SHP77 (cell line): ENCODE measurements at regions not wholly inside any gene's neighbourhood (a gene's known extent, or its start where the extent isn't known, plus 50 kb on each side); places are given as distances from the start of the nearest gene placed in this dataset.
"Not testable (repeated sequence)": the region's sequence is repeated elsewhere in the genome, so short reads cannot be mapped to it uniquely, and the experiment has no call there.

ENCODE experiments used
- DNase-seq, 2 experiments: peaks; one replicate each; lab custom pipeline; 2025; lab: John Stamatoyannopoulos, UW

DNA sequence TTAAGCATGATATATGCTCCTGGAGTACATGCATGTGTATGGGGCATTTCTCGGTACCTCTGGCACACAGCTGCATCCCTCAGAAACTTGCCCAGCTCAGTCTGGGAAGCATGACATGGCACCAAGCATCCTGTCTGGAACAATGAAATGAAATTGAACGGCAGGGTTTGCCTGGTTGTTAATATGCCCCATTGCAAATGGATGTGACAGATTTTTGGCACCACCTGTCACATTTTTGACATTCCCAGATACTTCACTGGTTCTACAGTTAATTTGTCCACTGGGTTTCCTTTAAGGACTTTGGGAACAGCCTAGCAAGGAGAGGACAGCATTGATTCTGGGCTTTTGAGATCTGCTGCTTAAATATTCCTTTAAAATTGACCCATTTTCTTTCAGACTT lies 305.8 kb downstream of the TSN start:
- DNase-seq = no peak

DNA sequence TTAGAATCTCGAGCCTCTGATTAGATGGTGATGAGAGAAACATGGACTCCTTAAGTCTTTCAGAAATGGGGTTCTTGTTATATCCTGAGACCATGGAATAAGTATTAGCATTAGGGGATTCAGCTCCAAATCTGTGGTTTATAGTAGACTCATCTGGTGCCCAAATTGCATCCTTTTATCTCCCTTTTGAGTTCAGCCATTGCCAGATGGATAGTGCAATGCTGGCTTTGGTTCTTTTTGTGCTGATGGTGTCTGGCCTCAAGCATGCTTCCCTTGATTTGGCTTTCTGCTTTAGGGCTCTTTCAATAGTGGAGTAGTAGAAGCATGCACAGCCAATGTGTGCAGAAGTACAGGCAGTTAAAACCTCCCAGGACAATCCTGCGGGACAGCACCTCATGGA lies 306.4 kb downstream of the TSN start:
- DNase-seq = no peak

DNA sequence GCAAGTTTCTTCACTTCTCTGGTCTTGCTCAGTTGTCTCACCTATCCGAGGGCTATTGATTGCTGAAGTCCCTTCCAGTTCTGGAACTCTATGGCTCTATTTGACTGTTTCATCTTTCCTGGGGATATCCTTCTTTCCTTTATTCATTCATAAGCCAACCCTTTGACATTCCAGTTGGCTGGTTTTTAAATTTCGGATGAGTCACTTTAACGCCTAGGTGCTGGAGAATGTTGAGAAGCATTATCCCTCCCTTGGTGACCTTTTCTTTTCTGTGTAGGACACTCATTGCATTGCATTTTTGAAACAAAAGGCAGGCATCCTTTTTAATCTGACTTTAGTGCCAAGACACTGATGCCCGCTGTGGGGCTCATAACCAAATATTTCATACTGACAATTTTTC lies 307.1 kb downstream of the TSN start:
- no peak for DNase-seq

DNA sequence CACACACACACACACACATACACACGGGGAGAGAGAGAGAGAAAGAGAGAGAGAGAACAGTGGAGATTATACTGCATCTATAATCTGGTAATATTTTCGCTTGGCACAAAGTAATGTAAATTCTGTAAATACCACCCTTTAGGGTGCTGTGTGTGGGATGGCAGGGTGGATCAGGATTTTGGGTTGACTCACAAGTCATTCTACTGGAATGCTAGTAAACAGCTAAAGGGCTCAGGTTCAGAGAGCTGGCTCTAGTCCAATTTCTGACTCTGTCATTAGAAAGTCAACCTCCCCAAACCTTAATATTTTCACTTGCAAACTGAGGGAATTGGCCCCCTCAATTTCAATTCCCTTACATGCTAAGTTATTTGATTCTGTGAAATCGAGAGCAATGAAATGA lies 308.3 kb downstream of the TSN start:
- no peak for DNase-seq

DNA sequence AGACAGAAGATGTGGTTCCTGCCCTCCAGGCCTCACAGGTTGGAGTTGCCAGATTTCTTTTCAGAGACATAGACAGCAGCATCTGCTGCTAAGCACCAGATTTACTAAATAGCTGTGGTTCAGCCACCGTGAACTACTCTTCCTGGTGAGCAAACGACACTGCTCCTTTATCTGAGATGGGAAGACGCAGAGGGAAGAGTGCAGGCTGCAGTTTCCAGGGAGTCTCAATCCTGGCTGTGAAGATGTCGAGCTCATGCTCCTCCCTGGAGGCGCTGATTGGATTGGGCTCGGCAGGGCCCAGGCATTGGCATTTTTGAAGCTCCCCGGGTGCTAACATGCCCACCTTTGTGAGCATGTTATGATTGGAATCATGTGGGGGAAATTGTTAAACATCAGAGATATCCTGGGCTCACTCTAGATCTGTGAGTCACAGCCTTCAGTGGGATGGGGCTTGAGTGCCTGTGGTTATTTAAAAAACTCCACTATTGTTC lies 314.8 kb downstream of the TSN start:
- DNase-seq = no peak

DNA sequence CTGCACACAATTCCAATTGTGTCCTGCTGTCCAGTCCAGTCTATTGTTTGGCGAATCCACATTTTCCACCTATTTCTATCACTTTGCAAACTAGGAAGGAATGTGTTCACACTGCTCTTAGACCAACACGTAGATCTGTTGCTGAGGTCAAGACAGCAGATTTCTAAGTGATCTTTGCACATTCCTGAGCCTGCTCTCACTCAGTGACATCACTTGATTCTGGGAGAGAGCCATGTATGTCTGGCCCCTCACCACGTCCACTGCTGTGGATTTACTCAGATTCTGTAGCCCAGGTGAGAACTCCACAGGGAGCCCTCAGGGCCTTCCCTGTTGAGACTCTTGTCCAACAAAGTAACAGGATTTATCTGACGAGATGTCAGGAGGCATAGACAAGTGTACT lies 317.2 kb downstream of the TSN start:
- DNase-seq = no peak

DNA sequence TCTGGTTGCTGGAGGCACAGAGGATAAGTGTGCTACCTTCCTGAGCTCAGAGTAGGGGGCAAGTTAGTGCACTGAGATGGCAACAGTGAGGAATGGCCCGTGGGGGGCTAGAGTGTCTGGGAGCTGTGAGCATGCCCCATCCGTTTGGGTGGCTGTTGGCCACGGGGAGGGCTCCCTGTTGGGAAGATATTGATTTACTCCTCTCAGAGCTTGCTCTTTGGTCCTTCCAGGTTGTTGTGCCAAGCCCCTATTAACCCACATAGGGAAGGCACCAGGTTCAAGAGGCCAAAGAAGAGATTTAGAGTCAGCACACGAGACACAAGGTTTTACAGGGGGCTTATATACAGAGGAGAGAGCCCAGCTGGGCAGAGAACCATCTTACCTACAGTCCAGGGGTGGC lies 318.8 kb downstream of the TSN start:
- DNase-seq = no peak

DNA sequence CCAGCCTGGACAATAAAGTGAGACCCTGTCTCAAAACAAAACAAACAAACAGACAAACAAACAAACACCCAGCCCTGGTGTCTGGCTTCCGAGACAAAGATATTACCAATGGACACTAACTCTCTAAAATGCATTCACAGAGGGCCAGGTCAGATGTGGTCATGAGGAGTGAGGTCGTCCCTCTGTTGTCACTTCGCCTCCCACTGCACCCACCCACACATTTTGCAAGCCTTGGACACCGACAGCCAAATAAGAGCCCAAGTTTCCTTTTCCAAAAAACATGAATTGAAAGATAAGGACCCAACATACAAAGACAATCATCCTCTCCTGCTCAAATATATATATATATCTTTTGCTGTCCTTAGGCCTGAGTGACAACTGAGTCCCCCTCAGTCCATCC lies 319.9 kb downstream of the TSN start:
- no peak for DNase-seq

DNA sequence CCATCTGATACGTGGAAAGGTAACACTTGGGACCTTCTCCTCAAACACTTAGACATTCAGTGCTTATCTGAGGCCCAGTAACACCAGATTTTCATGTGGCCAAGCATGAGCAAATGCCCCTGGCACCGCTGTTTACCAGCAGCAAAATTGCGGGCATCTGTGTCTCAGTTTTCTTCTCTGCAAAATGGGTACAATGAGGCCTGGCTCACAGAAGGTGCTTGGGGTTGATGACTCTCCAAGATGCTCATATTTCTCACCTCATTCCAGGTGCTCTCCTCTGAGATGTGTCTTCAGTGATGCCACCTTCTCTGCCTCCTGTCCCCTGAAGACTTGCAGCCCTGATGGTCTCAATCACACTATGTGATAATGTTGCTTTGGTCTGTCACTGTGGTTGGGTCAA lies 321.7 kb downstream of the TSN start:
- DNase-seq = no peak

DNA sequence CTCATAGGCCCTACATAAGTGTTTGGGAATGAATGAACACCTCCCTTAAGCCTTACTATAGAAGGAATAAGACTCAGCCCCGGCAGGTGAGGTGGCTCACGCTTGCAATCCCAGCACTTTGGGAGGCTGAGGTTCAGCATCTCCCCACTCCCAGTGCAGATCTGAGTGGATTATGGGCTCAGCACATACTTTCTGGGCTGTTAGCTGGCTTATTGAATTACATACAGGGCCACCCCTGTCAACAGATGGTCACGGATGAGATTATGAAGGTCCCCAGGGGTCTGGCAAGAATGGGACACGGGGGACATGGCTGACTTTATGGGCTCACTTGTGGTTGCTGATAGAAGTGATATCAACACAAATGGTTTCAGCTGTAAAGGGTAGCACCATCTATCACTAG lies 322.3 kb downstream of the TSN start:
- no peak for DNase-seq

DNA sequence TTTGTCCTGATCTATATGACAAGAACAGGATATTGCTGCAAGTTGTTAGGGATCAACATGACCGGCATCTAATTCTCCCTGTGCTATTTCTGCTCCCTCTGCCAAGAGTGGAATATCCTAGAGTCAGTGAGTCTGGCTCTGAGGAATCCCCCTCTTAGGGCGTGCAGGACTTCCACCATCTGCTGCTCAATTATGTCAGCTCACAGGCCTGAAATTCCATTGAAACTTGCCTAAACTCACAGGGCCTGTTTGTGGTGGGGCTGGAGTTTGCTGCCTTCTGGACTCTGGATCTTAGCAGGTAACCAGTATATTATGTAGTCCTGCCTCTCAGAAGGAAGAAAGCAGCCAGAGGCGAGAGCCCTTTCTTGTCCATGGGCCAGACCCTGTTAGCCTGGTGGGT lies 323.0 kb downstream of the TSN start:
- no peak for DNase-seq

DNA sequence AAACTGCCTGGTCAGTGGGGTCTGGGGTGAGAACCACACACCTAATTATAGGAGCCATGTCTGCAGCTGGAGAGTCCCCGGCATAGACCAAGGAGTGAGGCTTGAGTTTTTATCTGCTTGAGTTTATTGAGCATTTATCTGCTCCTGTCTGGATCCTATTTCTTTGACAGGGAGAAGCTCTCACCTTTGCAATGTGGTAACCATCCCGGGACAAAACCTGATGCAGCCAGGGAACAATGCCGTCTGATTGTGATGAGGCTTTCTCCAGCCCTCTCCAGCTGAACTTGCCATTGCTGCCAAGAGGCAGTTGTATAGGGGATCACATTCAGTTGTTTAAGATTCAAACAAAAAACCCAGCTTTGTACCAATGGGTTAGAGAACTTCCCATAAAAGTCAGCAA lies 324.4 kb downstream of the TSN start:
- no peak for DNase-seq

DNA sequence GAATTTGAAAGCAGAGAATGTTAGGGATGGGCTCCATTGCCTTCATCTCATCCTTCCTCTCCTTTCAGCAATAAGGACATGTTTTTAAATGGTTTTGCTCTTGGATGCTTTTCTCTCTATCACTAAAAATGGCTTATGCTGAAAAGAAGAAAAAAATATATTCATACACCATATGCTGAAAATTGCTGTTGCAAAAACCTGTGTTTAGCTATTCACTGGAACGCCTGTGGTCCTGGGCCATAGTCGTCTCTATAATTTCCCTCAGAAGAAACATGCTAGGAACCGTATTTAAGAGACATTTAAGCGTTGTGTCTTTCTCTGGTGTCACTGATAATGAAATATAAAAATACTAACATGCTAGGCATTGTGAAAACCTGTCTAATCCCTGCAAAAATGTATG lies 324.9 kb downstream of the TSN start:
- DNase-seq = no peak

DNA sequence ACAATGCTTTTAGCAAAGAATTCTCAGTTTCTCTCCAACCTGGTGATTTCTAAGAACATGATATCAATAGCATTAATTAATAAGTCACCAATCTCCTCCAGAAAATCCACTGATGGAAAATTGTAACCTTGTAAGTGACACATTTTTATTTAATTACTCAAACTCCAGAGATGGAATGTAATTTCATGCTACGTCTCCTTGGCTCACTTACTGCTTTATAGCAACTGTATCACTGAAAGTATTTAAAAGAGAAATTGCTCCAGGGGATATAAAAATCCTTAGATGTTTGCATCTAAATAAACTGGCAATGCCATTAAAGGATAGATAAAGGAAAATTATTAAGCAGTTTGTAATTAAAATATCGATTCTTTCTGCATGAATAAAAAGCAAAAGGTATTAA lies 325.4 kb downstream of the TSN start:
- no peak for DNase-seq

DNA sequence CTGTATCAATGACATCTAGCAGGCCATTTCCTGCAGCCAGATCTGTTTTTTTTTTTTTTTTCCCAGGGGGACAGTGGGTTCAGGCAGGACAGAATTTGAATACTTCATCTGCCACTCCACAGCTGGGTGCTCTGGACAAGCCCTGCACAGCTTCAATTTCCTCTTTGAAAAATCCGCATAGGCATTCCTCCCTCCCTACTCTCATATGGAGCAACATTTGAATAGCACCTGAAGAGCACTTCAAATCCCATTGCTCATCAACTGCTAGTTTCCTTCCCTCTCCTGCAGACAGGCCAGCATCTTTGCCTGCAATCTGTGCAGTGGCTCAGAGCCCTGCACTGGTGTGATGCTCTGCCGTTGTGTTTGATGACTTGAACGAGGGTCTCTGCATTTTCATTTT lies 326.3 kb downstream of the TSN start:
- no peak for DNase-seq

DNA sequence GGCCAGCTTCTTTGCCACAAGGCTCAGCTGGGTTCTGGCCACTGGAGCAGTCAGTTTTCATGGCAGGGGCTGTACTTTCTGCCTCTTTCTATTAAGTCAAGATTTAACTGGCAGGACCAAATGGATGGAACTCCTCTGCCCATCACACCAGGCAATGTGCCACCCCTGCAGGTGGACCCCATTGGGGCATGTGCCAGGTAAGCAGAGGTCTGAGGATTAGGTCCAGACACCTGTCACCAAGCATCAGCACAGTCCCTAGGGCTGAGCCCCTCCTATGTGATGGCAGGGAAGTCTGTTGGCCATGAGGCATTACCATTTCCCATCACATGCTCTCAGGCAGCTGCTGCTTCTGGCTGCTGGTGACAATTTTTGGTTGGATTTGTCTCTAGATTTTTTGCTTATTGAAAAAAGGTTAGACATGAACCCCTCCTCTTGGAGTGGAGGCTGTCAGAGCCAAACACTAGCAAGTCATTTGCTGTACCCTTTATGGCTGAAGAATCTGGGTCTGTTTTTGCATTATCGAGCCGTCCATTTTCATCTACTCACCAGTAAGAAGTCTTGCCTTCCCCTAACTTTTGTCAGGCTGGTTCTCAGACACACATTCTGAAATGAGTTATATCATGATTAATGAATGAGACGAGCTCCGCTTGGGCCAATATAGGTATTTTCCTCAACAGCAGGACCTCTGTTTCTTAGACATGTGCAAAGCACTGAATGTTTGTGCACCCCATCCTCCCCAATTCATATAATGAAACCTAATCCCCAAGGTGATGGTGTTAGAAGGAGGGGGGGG lies 328.0 kb downstream of the TSN start:
- DNase-seq = no peak

DNA sequence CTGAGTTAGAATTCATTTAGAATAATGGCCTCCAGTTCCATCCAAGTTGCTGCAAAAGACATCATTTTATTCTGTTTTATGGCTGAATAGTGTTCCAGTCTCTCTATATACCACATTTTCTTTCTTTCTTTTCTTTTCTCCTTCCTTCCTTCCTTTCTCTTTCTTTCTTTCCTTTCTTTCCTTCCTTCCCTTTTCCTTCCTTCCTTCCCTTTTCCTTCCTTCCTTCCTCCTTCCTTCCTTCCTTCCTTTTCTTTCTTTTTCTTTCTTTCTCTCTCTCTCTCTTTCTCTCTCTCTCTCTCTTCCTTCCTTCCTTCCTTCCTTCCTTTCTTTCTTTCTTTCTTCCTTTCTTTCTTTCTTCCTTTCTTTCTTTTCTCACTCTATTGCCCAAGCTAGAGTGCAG lies 330.2 kb downstream of the TSN start:
- DNase-seq = not testable (repeated sequence)

DNA sequence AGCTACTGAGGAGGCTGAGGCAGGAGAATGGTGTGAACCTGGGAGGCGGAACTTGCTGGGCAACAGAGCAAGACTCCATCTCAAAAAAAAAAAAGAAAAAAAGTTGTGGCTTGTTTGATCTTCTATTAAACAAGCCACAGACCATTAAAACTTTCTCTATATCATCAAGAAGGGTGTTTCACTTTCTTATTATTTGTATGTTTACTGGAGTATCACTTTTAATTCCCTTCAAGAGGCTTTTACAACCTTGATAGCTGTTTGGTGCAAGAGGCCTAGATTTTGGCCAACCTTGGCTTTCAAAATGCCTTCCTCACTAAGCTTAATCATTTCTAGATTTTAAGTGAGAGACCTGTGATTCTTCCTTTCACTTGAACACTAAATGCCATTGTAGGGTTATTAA lies 339.1 kb downstream of the TSN start:
- DNase-seq = no peak

DNA sequence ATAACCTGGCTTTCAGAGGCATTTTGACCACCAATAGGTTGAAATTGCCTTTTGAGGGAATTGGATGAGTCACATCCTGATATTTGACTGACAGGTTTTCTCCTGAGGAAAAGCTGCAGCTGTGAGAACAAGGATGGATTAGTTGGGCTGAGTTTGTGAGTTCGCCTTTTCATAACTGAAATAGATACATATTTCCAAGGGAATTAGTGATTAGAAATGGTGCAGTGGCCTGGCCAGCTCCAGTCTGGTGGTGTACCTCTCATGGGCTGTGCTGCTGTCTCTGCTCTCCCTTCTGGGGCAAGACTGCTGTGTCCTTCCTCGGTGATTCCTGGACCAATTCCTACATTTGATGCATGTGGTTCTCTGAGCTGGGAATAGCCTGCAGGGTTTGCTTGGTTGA lies 341.3 kb downstream of the TSN start:
- no peak for DNase-seq

DNA sequence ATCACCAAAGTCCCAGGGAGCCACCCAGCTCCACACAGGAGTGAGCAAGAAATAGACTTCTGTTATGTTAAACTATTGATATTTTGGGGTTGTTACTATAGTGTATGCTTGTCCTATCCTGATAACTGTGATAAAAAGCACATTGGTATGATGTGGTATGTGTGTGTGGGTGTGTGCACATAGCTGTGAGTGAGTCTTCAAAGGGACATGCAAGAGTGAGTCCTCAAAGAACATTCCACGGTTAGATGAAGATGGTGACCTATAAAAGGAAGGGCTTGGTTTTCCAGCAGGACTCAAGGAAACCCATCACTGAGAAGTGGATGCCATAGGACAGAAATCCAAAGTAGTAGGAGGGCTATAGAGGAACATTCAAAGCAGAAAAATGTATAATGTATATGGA lies 342.9 kb downstream of the TSN start:
- no peak for DNase-seq

DNA sequence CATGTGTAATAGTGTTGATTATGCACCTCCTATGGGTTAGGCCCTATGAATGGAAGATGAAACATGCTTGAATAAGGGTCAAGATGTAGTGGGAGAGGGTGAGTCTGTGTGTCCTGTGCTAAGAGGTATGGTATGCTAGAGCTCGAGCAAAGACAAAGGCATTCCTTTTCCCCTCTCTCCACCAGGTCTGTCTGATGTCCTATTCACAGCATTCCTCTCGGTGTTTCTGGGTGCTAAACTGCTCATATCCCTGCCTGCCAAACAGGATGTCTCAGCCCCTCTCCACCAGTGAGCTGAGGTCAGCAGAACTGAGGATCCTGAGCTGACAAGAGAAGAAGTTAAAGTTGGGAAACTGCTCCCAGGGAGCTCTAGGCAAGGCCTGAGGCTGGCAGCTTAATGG lies 344.9 kb downstream of the TSN start:
- no peak for DNase-seq

DNA sequence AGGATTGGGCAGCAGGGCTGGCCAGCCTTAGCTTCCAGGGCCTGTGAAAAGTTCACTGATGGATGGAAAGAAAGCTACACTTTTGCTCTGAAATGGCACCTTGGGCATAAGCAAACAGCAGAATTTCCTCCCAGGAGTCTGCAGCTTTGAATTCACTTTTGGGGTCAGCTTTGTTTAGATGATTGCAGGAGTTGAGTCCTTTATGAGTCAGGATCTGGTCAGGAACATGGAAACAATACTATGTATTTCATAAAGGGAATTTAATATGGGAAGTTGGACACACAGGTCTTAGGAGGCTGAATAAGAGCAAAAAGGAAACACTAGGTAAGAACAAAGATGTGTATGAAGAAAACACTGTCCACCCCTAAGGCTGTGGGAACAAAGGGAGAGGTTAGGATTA lies 345.3 kb downstream of the TSN start:
- DNase-seq = no peak

DNA sequence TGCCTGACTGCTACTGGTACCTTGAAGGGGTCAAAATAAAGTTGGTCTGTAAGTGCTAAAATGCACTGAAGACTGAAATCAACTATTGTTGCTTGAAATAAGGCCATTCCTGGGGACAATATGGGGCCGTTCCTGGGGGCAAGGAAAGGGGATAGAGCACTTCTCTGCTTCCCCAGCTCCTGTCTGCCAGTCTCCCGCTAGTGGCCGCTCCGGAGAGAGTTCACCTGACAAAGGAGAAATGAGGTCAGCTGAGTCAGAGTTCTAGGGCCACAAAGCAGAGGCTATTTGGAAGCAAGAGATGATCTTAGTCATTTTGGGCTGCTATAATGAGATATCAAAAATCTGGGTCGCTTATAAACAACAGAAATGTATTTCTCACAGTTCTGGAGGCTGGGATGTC lies 345.9 kb downstream of the TSN start:
- DNase-seq = no peak

DNA sequence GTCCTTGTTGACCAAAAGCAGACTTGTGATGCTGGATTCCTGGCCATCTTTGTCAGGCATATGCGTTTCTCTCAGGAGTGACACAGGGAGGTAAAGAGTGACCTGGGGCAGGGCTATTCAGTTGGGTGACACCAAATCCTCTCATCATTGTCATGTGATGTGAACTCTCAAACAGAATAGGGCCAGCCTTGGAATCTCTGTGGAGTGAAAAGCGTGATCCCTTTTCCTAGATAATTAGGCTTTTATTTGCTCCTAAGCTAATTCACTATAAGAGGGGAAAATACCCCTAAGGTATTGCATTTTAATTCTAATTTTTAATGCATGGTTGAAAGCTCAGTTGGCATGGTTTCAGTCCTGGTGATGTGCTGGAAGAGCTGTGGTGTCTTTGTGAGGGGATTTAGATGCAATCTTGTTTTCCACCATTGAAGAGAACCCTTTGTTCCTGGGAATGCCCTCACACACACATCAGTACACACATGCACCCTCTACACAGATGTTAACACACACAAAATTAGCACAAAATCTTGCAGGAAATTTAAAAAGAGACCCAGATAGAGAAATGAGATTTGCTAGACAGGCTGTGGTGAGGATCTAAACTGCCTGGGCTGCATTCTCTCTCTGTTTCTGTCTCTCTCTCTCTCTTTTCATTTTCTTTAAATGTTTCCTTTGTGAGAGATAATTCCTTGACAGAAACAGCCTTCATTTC lies 349.9 kb downstream of the TSN start:
- DNase-seq = no peak
